MCF 10A (cell line): ENCODE measurements at regions not wholly inside any gene's neighbourhood (a gene's known extent, or its start where the extent isn't known, plus 50 kb on each side); places are given as distances from the start of the nearest gene placed in this dataset.

ENCODE experiments used
- BruUV-seq: library from RNA; stranded (reverse); fragments of 400-500 nt; replicated peaks from 2 replicates; lab custom pipeline; 2021; lab: Mats Ljungman, UMichigan
- CTCF ChIA-PET: fragments of 300-600 bp; sonication (Branson Sonifier 250); formaldehyde crosslinking; extraction: SDS; loops from one replicate; lab custom pipeline; 2021; ENCODE audit warnings: antibody characterized with exemption, inconsistent platforms; lab: Yijun Ruan, JAX
- POLR2A ChIA-PET: fragments of 300-600, 350-650 bp; sonication (Branson Sonifier 250); formaldehyde crosslinking; extraction: SDS; loops from one replicate; lab custom pipeline; 2020; ENCODE audit warnings: antibody characterized with exemption, inconsistent platforms; lab: Yijun Ruan, JAX
- DNase-seq: peaks from one replicate; pipeline ENCODE4 v3.0.0-alpha.2; 2018; ENCODE audit not compliant: unreplicated experiment
- H3K27ac Mint-ChIP-seq: one replicate; pipeline ENCODE4 v1.8.0; 2022; ENCODE audit warnings: mild to moderate bottlenecking, low read depth, mixed read lengths; ENCODE audit not compliant: unreplicated experiment
- H3K27me3 Mint-ChIP-seq: one replicate; pipeline ENCODE4 v1.8.0; 2022; ENCODE audit warnings: mixed read lengths; ENCODE audit not compliant: insufficient read depth, unreplicated experiment
- H3K36me3 Mint-ChIP-seq: one replicate; pipeline ENCODE4 v1.8.0; 2022; ENCODE audit warnings: mild to moderate bottlenecking, moderate library complexity, mixed read lengths; ENCODE audit not compliant: insufficient read depth, unreplicated experiment
- H3K4me1 Mint-ChIP-seq: one replicate; pipeline ENCODE4 v1.8.0; 2022; ENCODE audit warnings: mixed read lengths; ENCODE audit not compliant: insufficient read depth, unreplicated experiment
- H3K4me3 Mint-ChIP-seq: one replicate; pipeline ENCODE4 v1.8.0; 2022; ENCODE audit warnings: mild to moderate bottlenecking, moderate library complexity, mixed read lengths; ENCODE audit not compliant: unreplicated experiment
- H3K9me3 Mint-ChIP-seq: one replicate; pipeline ENCODE4 v1.8.0; 2022; ENCODE audit warnings: mixed read lengths; ENCODE audit not compliant: unreplicated experiment
- CTCF ChIP-seq: fragments of 200-600 bp; IDR thresholded peaks from one replicate; pipeline ENCODE4 v1.8.0; 2022; ENCODE audit warnings: antibody characterized with exemption, mild to moderate bottlenecking; ENCODE audit not compliant: unreplicated experiment
- intact Hi-C: fragments of 100-400 bp; cut with micrococcal nuclease; formaldehyde crosslinking; loops from 2 replicates; pipeline ENCODE4 v1.14.1; 2022

- POLR2A ChIA-PET: no interaction called here
- Mint-ChIP-seq H3K4me1 (peaks cover 20% of the 10 kb centered on the region), H3K36me3 (no peaks in the 10 kb centered on the region), H3K27me3 (no peaks in the 10 kb centered on the region), H3K27ac (peak overlapping the region; percentile 14), H3K4me3 (no peak overlapping the region), H3K9me3 (no peaks in the 10 kb centered on the region)
- peak; percentile 40 for DNase-seq
- CTCF ChIA-PET: interaction anchor here (0.6 kb wide), 1 partner anchor 58 kb away, joined by 3 read pairs; no protein-coding TSS in a partner anchor
- intact Hi-C loops: loop anchor here (1.0 kb wide), 1 partner anchor 443 kb away; no protein-coding TSS in a partner anchor
- no peak for TF ChIP-seq CTCF
- no TSS peak for BruUV-seq
These were observed 146.7 kb downstream of the CARTPT start for GRCh38 chr5:71865665-71866320.

- H3K4me1 Mint-ChIP-seq: peaks cover 9% of the 10 kb centered on the region
- H3K27me3 Mint-ChIP-seq: no peaks in the 10 kb centered on the region
- no peak for DNase-seq
- H3K27ac Mint-ChIP-seq: no peak overlapping the region
- no peak for TF ChIP-seq CTCF
- intact Hi-C loops: no loop called here
- no peaks in the 10 kb centered on the region for H3K9me3 Mint-ChIP-seq
- no peaks in the 10 kb centered on the region for H3K36me3 Mint-ChIP-seq
- POLR2A ChIA-PET: interaction anchor here (0.9 to 1.4 kb wide), 2 partner anchors 12 to 35 kb away, joined by 3 read pairs; no protein-coding TSS in a partner anchor
- no TSS peak for BruUV-seq
- CTCF ChIA-PET: interaction anchor here (0.5 to 1.7 kb wide), 11 partner anchors 11 to 493 kb away, joined by 3 to 7 read pairs (median 3); no protein-coding TSS in a partner anchor
- H3K4me3 Mint-ChIP-seq: no peak overlapping the region
These were observed 153.3 kb downstream of the CARTPT start for GRCh38 chr5:71872311-71872864.

GRCh38 chr5:71873191-71873591 lies 154.1 kb downstream of the CARTPT start:
- no TSS peak for BruUV-seq
- no peak overlapping the region for H3K4me3 Mint-ChIP-seq
- intact Hi-C loops: no loop called here
- peaks cover 9% of the 10 kb centered on the region for H3K4me1 Mint-ChIP-seq
- no peaks in the 10 kb centered on the region for H3K36me3 Mint-ChIP-seq
- H3K27ac Mint-ChIP-seq: peak overlapping the region; percentile 53
- no peaks in the 10 kb centered on the region for H3K27me3 Mint-ChIP-seq
- H3K9me3 Mint-ChIP-seq: no peaks in the 10 kb centered on the region
- ChIA-PET POLR2A (interaction anchor here (0.7 to 1.4 kb wide), 5 partner anchors 8 to 159 kb away, joined by 3 to 5 read pairs (median 3); no protein-coding TSS in a partner anchor), CTCF (interaction anchor here (0.6 to 1.7 kb wide), 10 partner anchors 11 to 492 kb away, joined by 3 to 7 read pairs (median 3); no protein-coding TSS in a partner anchor)
- peak; percentile 62 for DNase-seq
- no peak for TF ChIP-seq CTCF

- no peak for DNase-seq
- no peak overlapping the region for H3K27ac Mint-ChIP-seq
- BruUV-seq: no TSS peak
These were observed 155.4 kb downstream of the CARTPT start for GRCh38 chr5:71874521-71874920.

More at GRCh38 chr5:71874521-71874920, 155.4 kb downstream of the CARTPT start:
- H3K4me1 Mint-ChIP-seq: peaks cover 9% of the 10 kb centered on the region
- no peak for TF ChIP-seq CTCF
- intact Hi-C loops: no loop called here
- H3K9me3 Mint-ChIP-seq: no peaks in the 10 kb centered on the region
- H3K27me3 Mint-ChIP-seq: no peaks in the 10 kb centered on the region
- POLR2A ChIA-PET: no interaction called here
- H3K4me3 Mint-ChIP-seq: no peak overlapping the region
- CTCF ChIA-PET: interaction anchor here (0.6 to 1.2 kb wide), 3 partner anchors 48 to 450 kb away, joined by 3 to 5 read pairs (median 3); no protein-coding TSS in a partner anchor
- no peaks in the 10 kb centered on the region for H3K36me3 Mint-ChIP-seq
